ENCODE measurements at regions not wholly inside any gene's neighbourhood (a gene's known extent, or its start where the extent isn't known, plus 50 kb on each side); places are given as distances from the start of the nearest gene placed in this dataset.
"Not testable (repeated sequence)": the region's sequence is repeated elsewhere in the genome, so short reads cannot be mapped to it uniquely, and the experiment has no call there.

GRCh38 chr21:27369234-27369633 is 402.3 kb upstream of the ADAMTS5 start:
- no peaks in the 10 kb centered on the region for H3K36me3 Mint-ChIP-seq
- no peak for ATAC-seq
- H3K4me1 Mint-ChIP-seq = no peaks in the 10 kb centered on the region
- DNase-seq (ENCODE audit: low spot score in 2 of 2) = no peak
- no peak overlapping the region for H3K27ac Mint-ChIP-seq
- H3K4me3 Mint-ChIP-seq = no peak overlapping the region
- peaks cover 12% of the 10 kb centered on the region for H3K9me3 Mint-ChIP-seq

DNA sequence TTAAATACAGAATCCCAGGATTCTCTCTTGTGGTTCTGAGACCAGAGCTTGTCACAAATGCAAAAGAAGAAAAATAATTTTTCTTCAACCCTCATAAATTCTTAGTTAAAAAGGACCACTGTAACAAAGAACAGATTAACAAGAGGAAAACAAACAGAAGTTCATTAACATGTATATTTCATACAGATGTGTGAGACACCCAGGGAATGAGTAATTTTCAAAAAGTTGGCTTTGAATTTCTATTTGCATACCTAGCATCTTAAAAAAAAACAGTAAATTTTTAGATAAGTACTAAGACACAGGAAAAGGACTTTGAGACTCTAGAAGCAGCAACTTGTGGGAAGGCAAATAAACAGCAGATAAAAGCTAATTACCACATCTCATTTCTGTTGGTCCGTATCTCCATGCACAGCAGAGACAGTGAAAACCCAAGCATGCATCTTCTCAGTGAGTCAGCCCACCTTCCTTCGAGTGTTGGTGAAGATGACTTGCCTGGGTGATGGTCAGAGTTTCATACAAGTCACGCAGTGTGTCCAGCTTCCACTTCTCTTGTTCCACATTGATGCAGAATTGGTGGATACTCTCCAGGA is 399.9 kb upstream of the ADAMTS5 start:
- DNase-seq (ENCODE audit: low spot score in 2 of 2) (no peak), ATAC-seq (no peak)
- H3K4me3 Mint-ChIP-seq = no peak overlapping the region
- peaks cover 3% of the 10 kb centered on the region for H3K9me3 Mint-ChIP-seq
- no peaks in the 10 kb centered on the region for H3K4me1 Mint-ChIP-seq
- H3K36me3 Mint-ChIP-seq = no peaks in the 10 kb centered on the region
- no peak overlapping the region for H3K27ac Mint-ChIP-seq

DNA sequence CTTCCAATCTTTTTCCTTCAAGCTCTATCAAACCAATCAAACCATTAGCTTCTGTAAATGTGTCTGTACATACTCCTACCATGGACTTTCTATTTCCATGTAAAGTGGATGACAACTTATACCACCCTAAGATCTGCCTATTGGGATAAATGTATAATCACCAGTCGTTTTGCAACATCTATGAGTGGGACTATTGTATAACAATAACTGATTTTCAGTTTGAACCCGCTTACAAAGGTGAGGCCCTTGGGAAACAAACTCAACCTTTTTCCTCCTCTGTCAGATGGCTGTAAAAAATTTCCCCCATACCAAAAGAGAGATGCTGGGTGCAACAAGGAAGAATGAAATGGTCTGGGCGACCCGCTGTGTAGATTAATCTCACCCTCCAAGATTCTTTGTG is 399.1 kb upstream of the ADAMTS5 start:
- Mint-ChIP-seq H3K27ac (no peak overlapping the region), H3K36me3 (no peaks in the 10 kb centered on the region), H3K4me3 (no peak overlapping the region), H3K9me3 (peaks cover 3% of the 10 kb centered on the region), H3K4me1 (no peaks in the 10 kb centered on the region)
- DNase-seq (ENCODE audit: low spot score in 2 of 2) (no peak), ATAC-seq (no peak)

DNA sequence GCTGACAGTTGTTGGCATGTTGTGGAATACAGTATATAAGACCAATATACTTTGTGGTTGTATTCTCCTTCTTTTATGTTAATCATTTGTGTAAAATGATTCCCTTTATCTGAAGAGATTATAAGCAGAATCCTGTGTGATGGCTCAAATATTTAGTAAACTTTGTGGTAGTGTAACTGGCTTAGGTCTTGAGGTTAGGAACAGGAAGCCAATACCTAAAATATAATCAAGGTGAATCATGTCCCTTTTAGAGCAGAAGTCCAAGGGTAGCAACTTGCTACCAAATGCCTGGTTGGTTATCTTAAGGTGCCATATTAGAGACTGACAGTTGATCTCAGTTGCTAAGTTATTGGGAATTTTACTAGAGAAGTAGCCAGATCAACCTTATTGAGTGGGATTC is 398.5 kb upstream of the ADAMTS5 start:
- H3K4me1 Mint-ChIP-seq = no peaks in the 10 kb centered on the region

DNA sequence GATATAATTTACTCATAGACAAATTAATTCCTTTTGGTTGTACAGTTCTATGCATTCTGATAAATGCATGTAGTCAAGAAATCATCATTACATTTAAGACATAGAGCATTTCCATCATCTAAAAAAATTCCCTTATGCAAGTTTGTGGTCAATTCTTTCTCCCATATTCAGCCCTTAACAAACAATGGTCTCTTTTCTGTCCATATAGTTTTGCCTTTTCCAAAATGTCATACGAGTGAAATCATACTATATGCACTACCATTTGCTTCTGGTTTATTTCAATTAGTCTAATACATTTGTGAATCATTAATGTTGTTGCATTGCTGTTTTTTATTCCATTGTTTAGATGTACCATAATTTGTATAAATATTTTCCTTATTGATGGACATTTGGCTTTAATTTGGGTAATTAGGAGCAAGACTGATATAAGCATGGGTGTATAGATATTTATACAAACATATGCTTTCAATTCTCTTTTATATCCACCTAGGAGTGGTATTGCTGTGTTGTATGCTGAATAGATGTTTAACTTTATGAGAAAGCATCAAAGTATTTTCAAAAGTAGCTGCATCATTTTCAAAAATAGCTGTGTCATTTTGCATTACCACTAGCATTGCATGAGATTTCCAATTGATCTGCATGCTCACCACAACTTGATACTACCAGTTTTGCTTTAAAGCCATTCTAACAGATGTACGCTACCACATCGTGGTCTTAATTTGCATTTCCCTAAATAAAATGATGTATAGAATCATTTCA is 397.0 kb upstream of the ADAMTS5 start:
- ATAC-seq (no peak), DNase-seq (ENCODE audit: low spot score in 2 of 2) (no peak)
- peaks cover 3% of the 10 kb centered on the region for H3K9me3 Mint-ChIP-seq
- no peak overlapping the region for H3K27ac Mint-ChIP-seq
- no peaks in the 10 kb centered on the region for H3K4me1 Mint-ChIP-seq
- H3K36me3 Mint-ChIP-seq = no peaks in the 10 kb centered on the region
- no peak overlapping the region for H3K4me3 Mint-ChIP-seq

More for the DNA sequence above, 398.5 kb upstream of the ADAMTS5 start:
- H3K4me3 Mint-ChIP-seq = no peak overlapping the region
- ATAC-seq (no peak), DNase-seq (ENCODE audit: low spot score in 2 of 2) (no peak)
- no peak overlapping the region for H3K27ac Mint-ChIP-seq
- H3K36me3 Mint-ChIP-seq = no peaks in the 10 kb centered on the region
- peaks cover 3% of the 10 kb centered on the region for H3K9me3 Mint-ChIP-seq

DNA sequence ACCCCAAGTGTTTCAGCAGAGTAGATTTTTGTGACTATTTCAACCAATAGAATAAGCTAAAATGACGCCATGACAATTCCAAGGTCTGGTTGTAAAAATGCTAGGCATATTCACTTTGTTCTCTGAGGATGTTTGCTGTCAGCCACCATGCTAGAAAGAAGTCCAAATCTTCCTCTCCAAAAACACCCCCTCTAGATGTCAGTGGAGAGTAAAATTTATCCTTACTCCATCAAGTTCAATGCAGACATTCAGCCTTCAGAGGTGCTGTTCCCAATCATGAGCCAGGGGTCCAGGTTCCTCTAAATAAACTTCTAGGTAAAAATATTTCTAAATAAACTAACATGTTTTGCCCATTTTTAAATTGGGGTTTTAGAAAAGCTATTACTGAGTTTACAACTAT is 395.4 kb upstream of the ADAMTS5 start:
- H3K36me3 Mint-ChIP-seq = no peaks in the 10 kb centered on the region
- H3K9me3 Mint-ChIP-seq = peaks cover 7% of the 10 kb centered on the region
- no peak overlapping the region for H3K27ac Mint-ChIP-seq
- no peak overlapping the region for H3K4me3 Mint-ChIP-seq
- ATAC-seq = no peak
- DNase-seq (ENCODE audit: low spot score in 2 of 2) = no peak
- H3K4me1 Mint-ChIP-seq = no peaks in the 10 kb centered on the region

- Mint-ChIP-seq H3K27ac (no peak overlapping the region), H3K4me3 (no peak overlapping the region), H3K36me3 (no peaks in the 10 kb centered on the region), H3K4me1 (no peaks in the 10 kb centered on the region), H3K9me3 (peaks cover 7% of the 10 kb centered on the region)
- no peak for ATAC-seq
- DNase-seq (ENCODE audit: low spot score in 2 of 2) = no peak
These were observed 392.3 kb upstream of the ADAMTS5 start for GRCh38 chr21:27359141-27359540.

- Mint-ChIP-seq H3K4me1 (no peaks in the 10 kb centered on the region), H3K36me3 (no peaks in the 10 kb centered on the region), H3K27ac (no peak overlapping the region), H3K9me3 (peaks cover 11% of the 10 kb centered on the region), H3K4me3 (no peak overlapping the region)
- ATAC-seq = no peak
- no peak for DNase-seq (ENCODE audit: low spot score in 2 of 2)
These were observed 386.0 kb upstream of the ADAMTS5 start for GRCh38 chr21:27352885-27353284.

GRCh38 chr21:27346041-27346448 is 379.2 kb upstream of the ADAMTS5 start:
- ATAC-seq (no peak), DNase-seq (ENCODE audit: low spot score in 2 of 2) (no peak)
- Mint-ChIP-seq H3K9me3 (peaks cover 10% of the 10 kb centered on the region), H3K36me3 (no peaks in the 10 kb centered on the region), H3K27ac (no peak overlapping the region), H3K4me1 (no peaks in the 10 kb centered on the region), H3K4me3 (no peak overlapping the region)

GRCh38 chr21:27339902-27340301 is 373.0 kb upstream of the ADAMTS5 start:
- no peak for DNase-seq (ENCODE audit: low spot score in 2 of 2)
- no peaks in the 10 kb centered on the region for H3K36me3 Mint-ChIP-seq
- no peak for ATAC-seq
- peaks cover 8% of the 10 kb centered on the region for H3K9me3 Mint-ChIP-seq
- no peak overlapping the region for H3K4me3 Mint-ChIP-seq
- H3K27ac Mint-ChIP-seq = no peak overlapping the region
- no peaks in the 10 kb centered on the region for H3K4me1 Mint-ChIP-seq

DNA sequence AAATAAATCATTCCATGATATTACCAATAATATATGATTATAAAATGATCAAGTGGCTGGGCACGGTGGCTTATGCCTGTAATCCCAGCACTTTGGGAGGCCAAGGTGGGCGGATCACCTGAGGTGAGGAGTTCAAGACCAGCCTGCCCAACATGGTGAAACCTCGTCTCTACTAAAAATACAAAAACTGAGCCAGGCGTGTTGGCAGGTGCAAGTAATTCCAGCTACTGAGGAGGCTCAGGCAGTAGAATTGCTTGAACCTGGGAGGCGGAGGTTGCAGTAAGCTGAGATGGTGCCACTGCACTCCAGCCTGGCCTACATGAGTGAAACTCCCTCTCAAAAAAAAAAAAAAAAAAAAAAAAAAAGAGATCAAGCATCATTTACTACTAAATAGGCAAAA is 371.1 kb upstream of the ADAMTS5 start:
- H3K4me1 Mint-ChIP-seq; DNase-seq (ENCODE audit: low spot score in 2 of 2); H3K27ac Mint-ChIP-seq; H3K4me3 Mint-ChIP-seq; H3K36me3 Mint-ChIP-seq; ATAC-seq: not testable (repeated sequence)
- peaks cover 12% of the 10 kb centered on the region for H3K9me3 Mint-ChIP-seq

DNA sequence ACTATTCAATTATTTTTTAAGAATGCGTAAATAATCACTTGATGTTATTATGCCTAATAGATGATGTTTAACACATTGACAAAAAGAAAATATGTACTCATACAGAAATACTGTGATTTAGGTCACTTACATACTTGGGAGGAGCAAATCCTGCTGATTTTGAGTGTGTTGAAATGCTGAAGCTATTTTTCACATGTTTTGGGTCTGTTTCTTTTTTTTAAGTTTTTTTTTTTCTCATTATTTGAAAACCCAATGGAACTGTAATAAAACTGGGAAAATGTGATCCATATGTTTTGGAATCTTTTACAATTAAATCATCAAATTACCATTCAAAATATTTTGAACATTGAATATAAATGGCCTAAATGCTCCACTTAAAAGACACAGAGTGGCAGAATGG is 366.2 kb upstream of the ADAMTS5 start:
- Mint-ChIP-seq H3K9me3 (peaks cover 8% of the 10 kb centered on the region), H3K27ac (no peak overlapping the region), H3K4me3 (no peak overlapping the region), H3K36me3 (no peaks in the 10 kb centered on the region), H3K4me1 (no peaks in the 10 kb centered on the region)
- no peak for DNase-seq (ENCODE audit: low spot score in 2 of 2)
- ATAC-seq = no peak

- Mint-ChIP-seq H3K9me3 (peaks cover 6% of the 10 kb centered on the region), H3K36me3 (no peaks in the 10 kb centered on the region), H3K27ac (no peak overlapping the region), H3K4me3 (no peak overlapping the region), H3K4me1 (no peaks in the 10 kb centered on the region)
- DNase-seq (ENCODE audit: low spot score in 2 of 2) (no peak), ATAC-seq (no peak)
These were observed 362.5 kb upstream of the ADAMTS5 start for GRCh38 chr21:27329255-27329851.

GRCh38 chr21:27326301-27326700 is 359.4 kb upstream of the ADAMTS5 start:
- H3K4me1 Mint-ChIP-seq = no peaks in the 10 kb centered on the region
- ATAC-seq (no peak), DNase-seq (ENCODE audit: low spot score in 2 of 2) (no peak)
- no peaks in the 10 kb centered on the region for H3K36me3 Mint-ChIP-seq
- no peak overlapping the region for H3K27ac Mint-ChIP-seq
- H3K4me3 Mint-ChIP-seq = no peak overlapping the region
- peaks cover 1% of the 10 kb centered on the region for H3K9me3 Mint-ChIP-seq

- H3K36me3 Mint-ChIP-seq = no peaks in the 10 kb centered on the region
- DNase-seq (ENCODE audit: low spot score in 2 of 2) = no peak
- H3K4me1 Mint-ChIP-seq = no peaks in the 10 kb centered on the region
- peaks cover 3% of the 10 kb centered on the region for H3K9me3 Mint-ChIP-seq
- H3K4me3 Mint-ChIP-seq = no peak overlapping the region
- ATAC-seq = no peak
- H3K27ac Mint-ChIP-seq = no peak overlapping the region
These were observed 356.4 kb upstream of the ADAMTS5 start for GRCh38 chr21:27323331-27323730.

GRCh38 chr21:27321791-27322190 is 354.9 kb upstream of the ADAMTS5 start:
- peaks cover 3% of the 10 kb centered on the region for H3K9me3 Mint-ChIP-seq
- ATAC-seq = no peak
- no peak overlapping the region for H3K27ac Mint-ChIP-seq
- H3K4me1 Mint-ChIP-seq = no peaks in the 10 kb centered on the region
- no peak for DNase-seq (ENCODE audit: low spot score in 2 of 2)
- no peak overlapping the region for H3K4me3 Mint-ChIP-seq
- H3K36me3 Mint-ChIP-seq = no peaks in the 10 kb centered on the region
